ENCODE measurements at regions not wholly inside any gene's neighbourhood (a gene's known extent, or its start where the extent isn't known, plus 50 kb on each side); places are given as distances from the start of the nearest gene placed in this dataset.

DNA sequence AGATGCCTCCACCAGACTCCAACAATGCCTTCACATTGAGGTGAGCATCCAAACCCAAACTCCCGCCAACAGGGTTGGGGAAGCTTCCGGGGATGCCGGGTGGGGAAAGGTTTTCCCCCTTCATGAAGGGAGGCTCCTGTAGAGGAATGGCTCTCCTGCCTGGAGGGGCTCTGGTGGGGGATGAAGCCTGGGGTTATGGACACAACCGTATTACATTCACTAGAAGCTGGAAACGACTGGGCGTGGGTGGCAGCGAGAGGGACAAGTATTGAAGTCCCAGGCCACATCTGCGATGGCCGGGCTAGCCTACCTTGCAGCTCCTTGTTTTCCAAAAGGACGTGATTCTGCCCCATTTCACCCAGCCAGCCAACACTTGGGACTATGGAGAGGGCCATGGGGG is 321.1 kb downstream of the C16orf95 start:
- TF ChIP-seq GATA2 (IDR thresholded peaks at IDR 0.05; ENCODE audit: low read depth, low read length) (no peak), GATA3 (IDR thresholded peaks at IDR 0.05; ENCODE audit: low read depth, low read length) (no peak)
